ENCODE measurements at regions not wholly inside any gene's neighbourhood (a gene's known extent, or its start where the extent isn't known, plus 50 kb on each side); places are given as distances from the start of the nearest gene placed in this dataset.
"Not testable (repeated sequence)": the region's sequence is repeated elsewhere in the genome, so short reads cannot be mapped to it uniquely, and the experiment has no call there.

DNA sequence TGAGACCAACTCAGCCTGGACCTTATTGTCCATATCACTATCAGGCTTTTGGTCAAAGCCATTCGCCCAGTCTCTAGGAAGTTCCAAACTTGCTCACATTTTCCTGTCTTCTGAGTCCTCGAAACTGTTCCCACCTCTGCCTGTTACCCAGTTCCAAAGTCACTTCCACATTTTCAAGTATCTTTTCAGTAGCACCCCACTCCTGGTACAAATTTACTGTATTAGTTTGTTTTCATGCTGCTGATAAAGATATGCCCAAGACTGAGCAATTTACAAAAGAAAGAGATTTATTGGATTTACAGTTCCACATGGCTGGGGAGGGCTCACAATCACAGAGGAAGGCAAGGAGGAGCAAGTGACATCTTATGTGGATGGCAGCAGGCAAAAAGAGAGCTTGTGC lies 932.0 kb upstream of the PCDH7 start:
- TF ChIP-seq CTCF (conservative IDR thresholded peaks at IDR 0.05 in 1 of 2, IDR thresholded peaks at IDR 0.05 in 1 of 2; ENCODE audit: extremely low read depth in 1 of 2, insufficient read depth in 1 of 2, low read depth in 1 of 2, low read length in 2 of 2); EZH2 (IDR thresholded peaks at IDR 0.05; ENCODE audit: borderline replicate concordance, low read length): not testable (repeated sequence)

All from mammary epithelial cell (primary cell).